ENCODE measurements at regions not wholly inside any gene's neighbourhood (a gene's known extent, or its start where the extent isn't known, plus 50 kb on each side); places are given as distances from the start of the nearest gene placed in this dataset.

DNA sequence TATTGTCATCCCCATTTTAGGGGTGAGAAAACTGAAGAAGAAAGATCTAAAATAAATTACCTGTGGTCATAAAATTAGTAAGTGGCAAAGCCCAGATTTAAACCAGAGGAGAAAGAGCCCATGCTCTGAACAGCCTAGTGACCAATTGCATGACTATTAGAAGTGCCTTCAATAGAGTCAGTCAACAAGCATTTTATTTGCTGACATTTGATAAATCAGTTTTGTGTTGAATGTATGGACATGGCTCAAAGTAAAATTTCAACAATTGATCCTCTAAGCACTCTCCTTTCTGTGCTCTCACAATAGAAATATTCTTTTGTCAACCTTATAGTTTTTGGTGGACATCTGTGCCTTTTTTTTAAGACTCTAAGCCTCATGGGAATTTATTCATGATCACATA is 572.9 kb upstream of the SOX9 start:
- TF ChIP-seq, protein P1, sequence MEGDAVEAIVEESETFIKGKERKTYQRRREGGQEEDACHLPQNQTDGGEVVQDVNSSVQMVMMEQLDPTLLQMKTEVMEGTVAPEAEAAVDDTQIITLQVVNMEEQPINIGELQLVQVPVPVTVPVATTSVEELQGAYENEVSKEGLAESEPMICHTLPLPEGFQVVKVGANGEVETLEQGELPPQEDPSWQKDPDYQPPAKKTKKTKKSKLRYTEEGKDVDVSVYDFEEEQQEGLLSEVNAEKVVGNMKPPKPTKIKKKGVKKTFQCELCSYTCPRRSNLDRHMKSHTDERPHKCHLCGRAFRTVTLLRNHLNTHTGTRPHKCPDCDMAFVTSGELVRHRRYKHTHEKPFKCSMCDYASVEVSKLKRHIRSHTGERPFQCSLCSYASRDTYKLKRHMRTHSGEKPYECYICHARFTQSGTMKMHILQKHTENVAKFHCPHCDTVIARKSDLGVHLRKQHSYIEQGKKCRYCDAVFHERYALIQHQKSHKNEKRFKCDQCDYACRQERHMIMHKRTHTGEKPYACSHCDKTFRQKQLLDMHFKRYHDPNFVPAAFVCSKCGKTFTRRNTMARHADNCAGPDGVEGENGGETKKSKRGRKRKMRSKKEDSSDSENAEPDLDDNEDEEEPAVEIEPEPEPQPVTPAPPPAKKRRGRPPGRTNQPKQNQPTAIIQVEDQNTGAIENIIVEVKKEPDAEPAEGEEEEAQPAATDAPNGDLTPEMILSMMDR (IDR thresholded peaks at IDR 0.05) = no peak
- TF ChIP-seq POLR2A (IDR thresholded peaks at IDR 0.05) (no peak), POLR2AphosphoS5 (IDR thresholded peaks at IDR 0.05) (no peak), EP300 (IDR thresholded peaks at IDR 0.05) (no peak)

Data from stomach (tissue), 4 donors.